Testis (tissue), 2 donors: ENCODE measurements at regions not wholly inside any gene's neighbourhood (a gene's known extent, or its start where the extent isn't known, plus 50 kb on each side); places are given as distances from the start of the nearest gene placed in this dataset.

Experiments
- CTCF ChIP-seq, 3 experiments: fragments of 450-650 bp in 2 of 3; fragments of 200-600 bp in 1 of 3; sonication (generic) in 1 of 3; IDR thresholded peaks; one replicate each; pipeline ENCODE4 v1.5.1; 2016 to 2019; ENCODE audit warnings: antibody characterized with exemption in 3 of 3, mild to moderate bottlenecking in 2 of 3, moderate library complexity in 1 of 3
- POLR2A ChIP-seq: fragments of 450-650 bp; IDR thresholded peaks from one replicate; pipeline ENCODE4 v1.6.1; 2017; ENCODE audit warnings: antibody characterized with exemption, mild to moderate bottlenecking, moderate library complexity

- TF ChIP-seq CTCF (IDR thresholded peaks at IDR 0.05) = no peak
- TF ChIP-seq POLR2A = no peak
Observed at GRCh38 chr17:14437176-14437575, 136.3 kb downstream of the HS3ST3B1 start.
